Astrocyte (in vitro differentiated cells and primary cell): ENCODE measurements at regions not wholly inside any gene's neighbourhood (a gene's known extent, or its start where the extent isn't known, plus 50 kb on each side); places are given as distances from the start of the nearest gene placed in this dataset.
A peak's percentile ranks its signal among the peaks of the same experiment; 100 is the strongest.

Experiments used
- DNase-seq: peaks from one replicate; pipeline ENCODE4 v3.0.0-alpha.2; 2010; ENCODE audit warnings: low read depth
- FAIRE-seq: peaks from 2 replicates; lab custom pipeline; 2011; peaks lifted over from hg19 to GRCh38; lab: Jason Lieb, UNC
- H2AFZ ChIP-seq: 2 replicates; pipeline ENCODE4 v1.6.0; 2012; ENCODE audit warnings: low read depth, low read length, inconsistent platforms
- H3K27ac ChIP-seq: 2 replicates; pipeline ENCODE4 v1.5.1; 2011; ENCODE audit warnings: low read depth, low read length, inconsistent platforms
- H3K27me3 ChIP-seq: 2 replicates; pipeline ENCODE4 v1.6.0; 2011; ENCODE audit warnings: low read length, inconsistent platforms; ENCODE audit not compliant: insufficient read depth
- H3K36me3 ChIP-seq: 2 replicates; pipeline ENCODE4 v1.5.1; 2011; ENCODE audit warnings: low read length, inconsistent platforms; ENCODE audit not compliant: insufficient read depth
- H3K4me1 ChIP-seq: 2 replicates; pipeline ENCODE4 v1.5.1; 2011; ENCODE audit warnings: low read length, inconsistent platforms; ENCODE audit not compliant: insufficient read depth
- H3K4me2 ChIP-seq: 2 replicates; pipeline ENCODE4 v1.6.0; 2012; ENCODE audit warnings: low read length, inconsistent platforms
- H3K4me3 ChIP-seq: 2 replicates; pipeline ENCODE4 v1.5.1; 2011; ENCODE audit warnings: low read depth, mild to moderate bottlenecking, low read length, inconsistent platforms; ENCODE audit not compliant: insufficient read depth
- H3K79me2 ChIP-seq: 2 replicates; pipeline ENCODE4 v1.6.0; 2012; ENCODE audit warnings: mild to moderate bottlenecking, low read length, inconsistent platforms; ENCODE audit not compliant: insufficient read depth
- H3K9ac ChIP-seq: 2 replicates; pipeline ENCODE4 v1.6.0; 2012; ENCODE audit warnings: mild to moderate bottlenecking, low read length, inconsistent platforms
- H3K9me3 ChIP-seq: 2 replicates; pipeline ENCODE4 v1.5.1; 2012; ENCODE audit warnings: low read depth, mild to moderate bottlenecking, low read length, inconsistent platforms; ENCODE audit not compliant: insufficient read depth
- H4K20me1 ChIP-seq: 2 replicates; pipeline ENCODE4 v1.6.0; 2012; ENCODE audit warnings: low read length, inconsistent platforms; ENCODE audit not compliant: insufficient read depth
- H3K27ac Mint-ChIP-seq: one replicate; pipeline ENCODE4 v1.8.0; 2021; ENCODE audit warnings: mild to moderate bottlenecking, mixed read lengths; ENCODE audit not compliant: unreplicated experiment
- H3K27me3 Mint-ChIP-seq: one replicate; pipeline ENCODE4 v1.8.0; 2021; ENCODE audit warnings: low read depth, mixed read lengths; ENCODE audit not compliant: unreplicated experiment
- H3K36me3 Mint-ChIP-seq: one replicate; pipeline ENCODE4 v1.8.0; 2021; ENCODE audit warnings: low read depth, mixed read lengths; ENCODE audit not compliant: unreplicated experiment
- H3K4me1 Mint-ChIP-seq: one replicate; pipeline ENCODE4 v1.8.0; 2021; ENCODE audit warnings: low read depth, mixed read lengths; ENCODE audit not compliant: unreplicated experiment
- H3K4me3 Mint-ChIP-seq: one replicate; pipeline ENCODE4 v1.8.0; 2021; ENCODE audit warnings: mild to moderate bottlenecking, moderate library complexity, mixed read lengths; ENCODE audit not compliant: unreplicated experiment
- H3K9me3 Mint-ChIP-seq: one replicate; pipeline ENCODE4 v1.8.0; 2021; ENCODE audit warnings: mild to moderate bottlenecking, mixed read lengths; ENCODE audit not compliant: unreplicated experiment
- CTCF ChIP-seq: IDR thresholded peaks from 2 replicates; pipeline ENCODE4 v1.5.1; 2011; ENCODE audit warnings: low read depth, mild to moderate bottlenecking, inconsistent platforms, low read length, moderate library complexity; ENCODE audit not compliant: insufficient read depth
- EZH2 ChIP-seq: IDR thresholded peaks from 2 replicates; pipeline ENCODE4 v1.6.1; 2012; ENCODE audit warnings: mild to moderate bottlenecking, low read length, inconsistent platforms; ENCODE audit not compliant: insufficient read depth

GRCh38 chr15:31235311-31236183, 91.1 kb upstream of the KLF13 start:
- Histone ChIP-seq H3K27me3 (no peaks in the 10 kb centered on the region), H3K79me2 (no peaks in the 10 kb centered on the region), H3K27ac (peak overlapping the region; percentile 69), H3K4me2 (peak overlapping the region; percentile 81), H2AFZ (no peak overlapping the region), H3K9me3 (no peaks in the 10 kb centered on the region), H4K20me1 (no peaks in the 10 kb centered on the region), H3K9ac (peak overlapping the region; percentile 57), H3K4me3 (no peak overlapping the region), H3K36me3 (no peaks in the 10 kb centered on the region), H3K4me1 (peaks cover 19% of the 10 kb centered on the region)
- Mint-ChIP-seq H3K27me3 (peaks cover 10% of the 10 kb centered on the region), H3K36me3 (no peaks in the 10 kb centered on the region), H3K27ac (peak overlapping the region; percentile 8), H3K4me3 (no peak overlapping the region), H3K4me1 (peaks cover 12% of the 10 kb centered on the region), H3K9me3 (peaks cover 1% of the 10 kb centered on the region)
- FAIRE-seq: no peak
- peak; percentile 30 for DNase-seq
- TF ChIP-seq CTCF (no peak), EZH2 (no peak)

- FAIRE-seq: peak; percentile 97
- Mint-ChIP-seq H3K27me3 (peaks cover 4% of the 10 kb centered on the region), H3K9me3 (peaks cover 1% of the 10 kb centered on the region), H3K4me1 (peaks cover 12% of the 10 kb centered on the region), H3K4me3 (no peak overlapping the region), H3K36me3 (no peaks in the 10 kb centered on the region), H3K27ac (peak overlapping the region; percentile 80)
- peak overlapping the region; percentile 81 for H3K4me2 ChIP-seq
- peak; percentile 94 for DNase-seq
- no peaks in the 10 kb centered on the region for H3K9me3 ChIP-seq
- no peaks in the 10 kb centered on the region for H3K27me3 ChIP-seq
- peak overlapping the region; percentile 57 for H3K9ac ChIP-seq
- H3K4me3 ChIP-seq: peak overlapping the region; percentile 15
- peak overlapping the region; percentile 71 for H2AFZ ChIP-seq
- H3K36me3 ChIP-seq: no peaks in the 10 kb centered on the region
- no peaks in the 10 kb centered on the region for H3K79me2 ChIP-seq
- no peak for TF ChIP-seq EZH2
- no peak for TF ChIP-seq CTCF
- no peaks in the 10 kb centered on the region for H4K20me1 ChIP-seq
- peaks cover 19% of the 10 kb centered on the region for H3K4me1 ChIP-seq
- peak overlapping the region; percentile 69 for H3K27ac ChIP-seq
Measured at GRCh38 chr15:31236184-31237042, 90.2 kb upstream of the KLF13 start.
